Uterus (tissue), 2 donors: ENCODE measurements at regions not wholly inside any gene's neighbourhood (a gene's known extent, or its start where the extent isn't known, plus 50 kb on each side); places are given as distances from the start of the nearest gene placed in this dataset.

Source experiments
- CTCF ChIP-seq, 4 experiments: fragments of 200-600 bp in 2 of 4; fragments of 450-650 bp in 2 of 4; sonication (generic) in 2 of 4; IDR thresholded peaks; one replicate each; pipeline ENCODE4 v1.5.1; 2016 to 2019; ENCODE audit warnings: antibody characterized with exemption in 4 of 4, mild to moderate bottlenecking in 2 of 4, moderate library complexity in 1 of 4
- POLR2A ChIP-seq, 2 donors: fragments of 450-650 bp; IDR thresholded peaks; one replicate each; pipeline ENCODE4 v1.6.1; 2016; ENCODE audit warnings: antibody characterized with exemption in 2 of 2, mild to moderate bottlenecking in 1 of 2, moderate library complexity in 1 of 2

DNA sequence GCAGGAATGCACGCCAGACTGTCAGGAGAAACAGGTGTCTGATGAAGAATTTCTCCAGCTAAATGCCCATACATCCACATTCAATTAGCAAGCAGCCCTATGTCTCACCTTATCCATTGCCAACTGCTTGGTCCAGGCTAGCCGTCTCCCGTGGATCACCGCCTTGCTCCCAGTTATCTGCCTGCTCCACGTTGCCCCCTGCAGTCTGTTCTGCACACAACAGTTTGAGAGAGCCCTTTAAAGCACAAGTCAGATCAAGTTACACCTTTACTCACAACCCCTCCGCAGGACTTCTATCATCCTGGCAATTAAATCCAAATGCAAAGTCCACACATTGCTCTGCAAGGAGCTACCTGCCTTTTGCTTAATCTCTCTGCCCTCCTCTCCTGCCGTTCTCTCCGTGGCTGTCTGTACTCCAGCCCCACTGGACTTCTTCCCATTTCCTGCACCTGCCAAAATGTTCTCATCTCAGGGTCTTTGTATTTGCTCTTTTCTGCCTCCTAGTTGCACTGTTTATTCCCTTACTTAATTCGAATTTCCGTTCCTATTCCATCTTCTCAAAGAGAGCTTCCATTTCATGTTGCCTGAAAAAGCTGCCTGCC, 185.3 kb upstream of the LARGE1 start:
- TF ChIP-seq CTCF (IDR thresholded peaks at IDR 0.05) (peak; percentile 35 to 61 (median 45)), POLR2A (IDR thresholded peaks at IDR 0.05) (no peak)
